Epithelial cell of proximal tubule (primary cell): ENCODE measurements at regions not wholly inside any gene's neighbourhood (a gene's known extent, or its start where the extent isn't known, plus 50 kb on each side); places are given as distances from the start of the nearest gene placed in this dataset.

Experiments used
- DNase-seq: peaks from one replicate; pipeline ENCODE4 v3.0.0-alpha.2; 2011; ENCODE audit warnings: low read depth
- H3K4me3 ChIP-seq: 2 replicates; pipeline ENCODE4 v1.5.1; 2011; ENCODE audit warnings: low read depth, mild to moderate bottlenecking, low read length
- CTCF ChIP-seq: conservative IDR thresholded peaks from 2 replicates; pipeline ENCODE4 v1.5.1; 2012; ENCODE audit warnings: low read depth, mild to moderate bottlenecking, low read length

- DNase-seq: no peak
- no peak for TF ChIP-seq CTCF
- no peak overlapping the region for H3K4me3 ChIP-seq
Observed at GRCh38 chr3:81048058-81048665, 713.3 kb downstream of the GBE1 start.

GRCh38 chr3:81045976-81046375, 715.5 kb downstream of the GBE1 start:
- DNase-seq: no peak
- no peak for TF ChIP-seq CTCF
- no peak overlapping the region for H3K4me3 ChIP-seq

GRCh38 chr3:81045246-81045645, 716.2 kb downstream of the GBE1 start:
- DNase-seq: peak; percentile 6
- H3K4me3 ChIP-seq: no peak overlapping the region
- TF ChIP-seq CTCF: no peak

GRCh38 chr3:81043660-81044199, 717.7 kb downstream of the GBE1 start:
- no peak for TF ChIP-seq CTCF
- no peak for DNase-seq
- no peak overlapping the region for H3K4me3 ChIP-seq

GRCh38 chr3:81043009-81043408, 718.4 kb downstream of the GBE1 start:
- no peak for TF ChIP-seq CTCF
- no peak for DNase-seq
- no peak overlapping the region for H3K4me3 ChIP-seq

GRCh38 chr3:81041331-81041730, 720.1 kb downstream of the GBE1 start:
- DNase-seq: peak; percentile 7
- no peak for TF ChIP-seq CTCF

GRCh38 chr3:81040107-81040506, 721.3 kb downstream of the GBE1 start:
- no peak for TF ChIP-seq CTCF
- DNase-seq: no peak
- H3K4me3 ChIP-seq: no peak overlapping the region

More at GRCh38 chr3:81041331-81041730, 720.1 kb downstream of the GBE1 start:
- no peak overlapping the region for H3K4me3 ChIP-seq
